ENCODE measurements at regions not wholly inside any gene's neighbourhood (a gene's known extent, or its start where the extent isn't known, plus 50 kb on each side); places are given as distances from the start of the nearest gene placed in this dataset.

DNA sequence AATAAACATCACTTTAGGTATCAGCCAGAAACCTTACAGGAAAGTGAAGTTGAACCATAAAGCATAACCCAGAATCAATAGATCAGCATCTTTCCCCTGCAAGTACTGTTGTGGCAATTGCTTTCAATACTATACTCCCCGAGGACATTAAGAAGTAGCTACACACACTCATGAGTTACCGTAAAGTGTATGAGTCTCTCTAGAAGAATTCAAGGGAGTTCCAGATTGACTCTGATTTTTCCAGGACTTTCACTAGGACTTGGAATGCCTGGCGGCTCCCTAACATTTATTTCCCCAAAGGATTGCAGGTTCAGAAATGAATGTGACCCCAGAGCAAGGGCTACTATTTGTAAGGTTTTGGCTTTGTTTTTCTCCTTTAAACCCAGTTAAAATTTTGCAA, 465.4 kb upstream of the MDGA2 start:
- no peak for DNase-seq (ENCODE audit: low read depth)
- TF ChIP-seq, protein P1, sequence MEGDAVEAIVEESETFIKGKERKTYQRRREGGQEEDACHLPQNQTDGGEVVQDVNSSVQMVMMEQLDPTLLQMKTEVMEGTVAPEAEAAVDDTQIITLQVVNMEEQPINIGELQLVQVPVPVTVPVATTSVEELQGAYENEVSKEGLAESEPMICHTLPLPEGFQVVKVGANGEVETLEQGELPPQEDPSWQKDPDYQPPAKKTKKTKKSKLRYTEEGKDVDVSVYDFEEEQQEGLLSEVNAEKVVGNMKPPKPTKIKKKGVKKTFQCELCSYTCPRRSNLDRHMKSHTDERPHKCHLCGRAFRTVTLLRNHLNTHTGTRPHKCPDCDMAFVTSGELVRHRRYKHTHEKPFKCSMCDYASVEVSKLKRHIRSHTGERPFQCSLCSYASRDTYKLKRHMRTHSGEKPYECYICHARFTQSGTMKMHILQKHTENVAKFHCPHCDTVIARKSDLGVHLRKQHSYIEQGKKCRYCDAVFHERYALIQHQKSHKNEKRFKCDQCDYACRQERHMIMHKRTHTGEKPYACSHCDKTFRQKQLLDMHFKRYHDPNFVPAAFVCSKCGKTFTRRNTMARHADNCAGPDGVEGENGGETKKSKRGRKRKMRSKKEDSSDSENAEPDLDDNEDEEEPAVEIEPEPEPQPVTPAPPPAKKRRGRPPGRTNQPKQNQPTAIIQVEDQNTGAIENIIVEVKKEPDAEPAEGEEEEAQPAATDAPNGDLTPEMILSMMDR (conservative IDR thresholded peaks at IDR 0.05; ENCODE audit: low read length): no peak
- H3K4me3 ChIP-seq (ENCODE audit: low read length): no peak overlapping the region

DNA sequence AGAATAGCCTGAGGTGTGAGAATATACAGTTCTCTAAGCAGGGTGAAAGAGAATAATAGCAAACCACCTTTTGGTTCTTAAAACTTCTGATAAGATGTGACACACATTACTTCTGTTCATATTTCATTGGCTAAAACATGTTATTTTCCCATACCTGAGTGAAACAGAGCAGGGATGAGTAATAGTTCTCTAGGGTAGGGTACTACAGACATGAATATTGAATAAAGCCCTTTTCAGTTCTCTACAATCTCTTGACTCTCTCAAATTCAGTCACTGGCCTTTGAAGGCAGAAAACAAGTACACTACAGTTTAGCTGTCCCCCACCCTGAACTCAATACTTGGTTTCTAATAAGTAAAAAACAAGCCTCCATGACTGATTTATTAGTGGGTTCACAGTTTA, 454.1 kb upstream of the MDGA2 start:
- TF ChIP-seq, protein P1 (conservative IDR thresholded peaks at IDR 0.05; ENCODE audit: low read length): no peak
- no peak overlapping the region for H3K4me3 ChIP-seq (ENCODE audit: low read length)
- no peak for DNase-seq (ENCODE audit: low read depth)

DNA sequence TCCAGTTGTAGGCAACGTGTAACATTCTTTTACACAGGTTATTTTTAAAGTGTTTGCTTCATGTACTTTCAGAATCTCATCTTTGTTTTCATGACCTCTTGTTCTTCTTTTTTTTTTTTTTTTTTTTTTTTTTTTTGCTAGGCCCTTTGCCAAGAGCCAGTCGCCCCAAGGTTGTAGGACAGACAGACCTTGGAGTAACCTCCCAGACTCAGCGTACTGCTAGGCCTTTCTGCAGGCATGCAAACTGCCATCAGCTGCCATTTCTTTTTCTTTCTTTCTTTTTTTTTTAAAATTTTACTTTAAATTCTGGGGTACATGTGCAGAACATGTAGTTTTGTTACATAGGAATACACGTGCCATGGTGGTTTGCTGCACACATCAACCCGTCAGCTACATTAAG, 452.3 kb upstream of the MDGA2 start:
- TF ChIP-seq, protein P1 (conservative IDR thresholded peaks at IDR 0.05; ENCODE audit: low read length): no peak
- H3K4me3 ChIP-seq (ENCODE audit: low read length): no peak overlapping the region
- DNase-seq (ENCODE audit: low read depth): no peak

DNA sequence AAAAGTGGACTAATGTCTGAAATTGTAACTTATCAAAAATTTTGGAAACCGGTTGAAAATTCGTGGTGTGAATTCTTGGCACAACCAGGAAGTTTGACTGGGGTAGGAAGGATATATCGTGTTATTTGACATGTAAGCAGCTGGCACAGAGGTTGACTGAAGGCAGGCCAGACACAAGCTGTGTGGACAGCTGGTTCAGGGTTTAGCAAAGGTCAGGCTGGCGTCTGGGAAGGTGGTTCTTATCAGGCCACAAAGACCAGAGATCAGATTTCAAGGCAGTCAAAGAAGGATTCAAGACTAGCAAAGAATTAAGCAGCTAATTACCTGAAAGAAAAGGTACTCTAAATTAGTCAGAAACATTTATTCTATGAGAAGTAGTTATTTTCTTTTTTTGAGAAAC, 450.2 kb upstream of the MDGA2 start:
- no peak for DNase-seq (ENCODE audit: low read depth)
- TF ChIP-seq, protein P1 (conservative IDR thresholded peaks at IDR 0.05; ENCODE audit: low read length): no peak
- no peak overlapping the region for H3K4me3 ChIP-seq (ENCODE audit: low read length)

DNA sequence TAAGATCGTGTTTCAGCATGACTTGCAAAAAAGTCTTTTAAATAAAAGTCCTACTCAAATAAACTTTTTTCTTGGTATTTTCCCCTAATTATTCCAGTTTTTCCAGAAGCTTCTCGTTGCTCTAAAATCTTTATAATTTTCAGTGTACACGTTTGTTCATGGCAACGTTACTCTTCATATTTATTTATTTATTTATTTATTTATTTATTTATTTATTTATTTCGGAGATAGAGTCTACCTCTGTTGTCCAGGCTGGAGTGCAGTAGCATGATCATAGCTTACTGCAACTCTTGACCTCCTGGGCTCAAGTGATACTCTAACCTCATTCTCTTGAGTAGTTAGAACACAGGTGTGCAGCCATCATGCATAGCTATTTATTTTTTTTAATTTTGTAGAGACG, 438.3 kb upstream of the MDGA2 start:
- no peak for DNase-seq (ENCODE audit: low read depth)
- no peak overlapping the region for H3K4me3 ChIP-seq (ENCODE audit: low read length)
- TF ChIP-seq, protein P1 (conservative IDR thresholded peaks at IDR 0.05; ENCODE audit: low read length): no peak

DNA sequence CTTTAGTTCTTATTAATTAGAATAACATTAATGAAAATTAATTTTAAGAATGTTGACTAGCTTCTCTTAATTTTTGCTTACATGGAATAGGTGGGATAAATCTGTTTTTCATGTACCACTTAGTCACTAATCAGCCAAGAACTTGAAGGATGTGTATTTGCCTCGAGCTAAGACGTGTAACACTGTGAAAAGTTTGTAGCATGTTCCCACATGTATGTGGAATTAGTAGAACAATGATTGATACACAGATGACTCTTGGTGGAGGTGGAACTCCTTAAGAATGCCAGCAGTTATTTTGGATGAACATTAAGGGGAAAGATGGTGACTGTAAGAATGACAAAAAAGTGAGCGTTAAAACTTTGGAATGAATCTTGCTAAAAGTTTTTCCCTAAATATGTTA, 435.7 kb upstream of the MDGA2 start:
- H3K4me3 ChIP-seq (ENCODE audit: low read length): no peak overlapping the region
- TF ChIP-seq, protein P1 (conservative IDR thresholded peaks at IDR 0.05; ENCODE audit: low read length): no peak
- DNase-seq (ENCODE audit: low read depth): no peak

DNA sequence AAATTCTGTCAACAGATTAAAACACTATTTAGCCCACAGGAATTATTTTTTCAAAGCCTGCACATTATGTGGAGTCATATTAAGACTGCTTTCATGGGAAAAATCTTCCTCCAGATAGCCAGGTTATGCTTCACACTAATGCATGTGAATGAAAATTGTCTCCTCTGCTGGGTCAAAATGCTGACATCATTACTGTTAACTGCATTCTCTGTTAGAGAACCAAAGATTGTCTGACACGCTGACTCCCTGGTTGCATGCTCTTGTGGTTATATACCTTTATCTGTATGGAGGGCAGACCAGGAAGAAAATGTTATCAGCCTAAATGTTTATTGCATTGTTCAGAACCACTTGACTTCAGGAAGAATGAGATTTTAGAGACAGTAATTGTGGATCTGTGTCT, 432.2 kb upstream of the MDGA2 start:
- TF ChIP-seq, protein P1 (conservative IDR thresholded peaks at IDR 0.05; ENCODE audit: low read length): no peak
- no peak for DNase-seq (ENCODE audit: low read depth)
- H3K4me3 ChIP-seq (ENCODE audit: low read length): no peak overlapping the region

Measured in AG10803 (cell line).